Neutrophil (primary cell): ENCODE measurements at regions not wholly inside any gene's neighbourhood (a gene's known extent, or its start where the extent isn't known, plus 50 kb on each side); places are given as distances from the start of the nearest gene placed in this dataset.

Experiments
- H3K27ac ChIP-seq: fragments of 200-600 bp; sonication (generic); 2 replicates; pipeline ENCODE4 v1.5.1; 2016; ENCODE audit warnings: mild to moderate bottlenecking, moderate library complexity
- H3K27me3 ChIP-seq: fragments of 200-600 bp; sonication (generic); 2 replicates; pipeline ENCODE4 v1.6.0; 2016; ENCODE audit warnings: mild to moderate bottlenecking
- H3K36me3 ChIP-seq: fragments of 200-600 bp; sonication (generic); 2 replicates; pipeline ENCODE4 v1.5.1; 2017
- H3K4me1 ChIP-seq, 2 experiments: fragments of 200-600 bp in 1 of 2; sonication (generic) in 1 of 2; 1 replicate in 1 of 2; 2 replicates in 1 of 2; pipeline versions ENCODE4 v1.5.1 to v1.6.1; 2013 to 2016; ENCODE audit warnings: low read depth in 1 of 2, low read length in 1 of 2, mild to moderate bottlenecking in 1 of 2, moderate library complexity in 1 of 2; ENCODE audit not compliant: control insufficient read depth in 1 of 2, insufficient read depth in 1 of 2
- H3K4me3 ChIP-seq, 2 experiments: fragments of 200-600 bp in 1 of 2; sonication (generic) in 1 of 2; 1 replicate in 1 of 2; 2 replicates in 1 of 2; pipeline ENCODE4 v1.5.1; 2013 to 2016; ENCODE audit warnings: low read depth in 1 of 2, low read length in 1 of 2, mild to moderate bottlenecking in 1 of 2, moderate library complexity in 1 of 2
- H3K9me3 ChIP-seq: fragments of 200-600 bp; sonication (generic); 2 replicates; pipeline ENCODE4 v1.5.1; 2016
- CTCF ChIP-seq: fragments of 200-600 bp; sonication (generic); IDR thresholded peaks from 2 replicates; pipeline ENCODE4 v1.5.1; 2016; ENCODE audit warnings: antibody characterized with exemption

- Histone ChIP-seq H3K4me1 (no peaks in the 10 kb centered on the region), H3K36me3 (no peaks in the 10 kb centered on the region), H3K4me3 (no peak overlapping the region), H3K27me3 (peaks cover 22% of the 10 kb centered on the region), H3K9me3 (no peaks in the 10 kb centered on the region), H3K27ac (no peak overlapping the region)
- TF ChIP-seq CTCF = no peak
These were observed 182.9 kb upstream of the SHH start for GRCh38 chr7:155995183-155995612.

DNA sequence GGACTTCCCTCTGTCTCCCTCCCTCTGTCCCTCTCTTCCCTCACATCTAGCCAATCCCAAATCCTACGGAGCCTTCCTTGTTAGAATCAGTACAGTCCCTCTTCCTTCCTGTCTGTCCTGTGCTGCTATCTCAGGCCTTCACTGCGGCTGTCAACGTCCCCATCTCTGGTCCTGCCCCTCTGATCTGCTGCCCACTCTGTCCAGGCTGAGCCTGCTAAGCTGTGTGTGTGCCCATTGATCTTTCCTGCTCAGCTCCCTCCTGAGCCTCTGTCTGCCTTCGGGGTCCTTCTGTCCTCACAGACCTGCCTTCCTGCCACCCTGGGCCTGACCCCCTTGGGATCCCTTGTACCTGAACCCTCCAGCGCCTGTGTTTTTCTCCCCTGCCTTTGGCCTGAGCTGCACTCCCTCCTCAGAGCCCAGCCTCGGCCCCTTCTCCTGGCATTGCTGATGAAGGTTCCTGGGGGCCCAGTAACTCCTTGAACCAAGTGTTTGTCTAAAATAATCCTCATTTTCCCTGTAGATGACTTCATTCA, 182.1 kb upstream of the SHH start:
- peaks cover 22% of the 10 kb centered on the region for H3K27me3 ChIP-seq
- no peaks in the 10 kb centered on the region for H3K9me3 ChIP-seq
- H3K4me3 ChIP-seq = no peak overlapping the region
- H3K27ac ChIP-seq = no peak overlapping the region
- TF ChIP-seq CTCF = no peak
- H3K4me1 ChIP-seq = no peaks in the 10 kb centered on the region
- H3K36me3 ChIP-seq = no peaks in the 10 kb centered on the region

DNA sequence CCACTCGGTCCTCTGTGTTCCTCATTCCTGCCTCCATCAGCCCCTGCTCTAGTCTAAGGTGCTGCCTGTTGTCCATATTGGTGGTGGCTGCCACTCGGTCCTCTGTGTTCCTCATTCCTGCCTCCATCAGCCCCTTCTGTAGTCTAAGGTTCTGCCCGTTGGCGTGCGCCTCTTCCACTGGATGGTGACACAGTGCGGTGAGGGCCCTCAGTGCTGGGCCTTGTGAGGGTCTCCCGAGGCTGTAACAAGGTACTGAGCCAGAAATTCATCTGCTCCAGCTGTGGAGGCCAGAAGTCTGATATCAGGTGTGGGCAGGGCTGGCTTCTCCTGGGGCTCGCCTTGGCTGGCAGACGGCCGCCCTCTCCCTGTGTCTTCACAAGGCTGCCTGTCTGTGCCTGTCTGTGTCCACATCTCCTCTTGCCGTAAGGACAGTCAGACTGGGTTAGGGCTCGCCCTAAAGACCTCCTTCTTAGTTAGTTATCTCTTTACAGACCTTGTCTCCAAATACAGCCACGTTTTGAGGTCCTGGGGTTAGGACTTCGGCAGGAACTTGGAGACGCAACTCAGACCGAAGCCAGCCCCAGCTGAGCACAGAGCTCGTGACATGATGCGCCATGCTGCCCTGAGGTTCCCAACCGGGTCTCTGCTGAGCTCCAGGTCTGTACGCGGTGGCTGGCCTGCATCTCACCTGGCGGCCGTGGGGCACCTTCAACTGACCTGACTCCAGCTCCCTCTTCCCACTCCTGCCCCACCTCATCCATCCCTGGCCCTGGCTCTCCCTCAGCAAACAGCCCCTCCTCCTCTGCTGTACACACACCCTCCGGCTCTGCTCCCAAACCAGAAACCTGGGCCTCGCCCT, 181.4 kb upstream of the SHH start:
- H3K36me3 ChIP-seq = no peaks in the 10 kb centered on the region
- H3K4me1 ChIP-seq = no peaks in the 10 kb centered on the region
- no peak overlapping the region for H3K27ac ChIP-seq
- no peaks in the 10 kb centered on the region for H3K9me3 ChIP-seq
- TF ChIP-seq CTCF = no peak
- no peak overlapping the region for H3K4me3 ChIP-seq
- peaks cover 22% of the 10 kb centered on the region for H3K27me3 ChIP-seq

- no peaks in the 10 kb centered on the region for H3K36me3 ChIP-seq
- no peak overlapping the region for H3K27ac ChIP-seq
- H3K9me3 ChIP-seq = no peaks in the 10 kb centered on the region
- no peak for TF ChIP-seq CTCF
- H3K4me3 ChIP-seq = no peak overlapping the region
- no peaks in the 10 kb centered on the region for H3K4me1 ChIP-seq
- peaks cover 20% of the 10 kb centered on the region for H3K27me3 ChIP-seq
These were observed 180.7 kb upstream of the SHH start for GRCh38 chr7:155992974-155993373.

GRCh38 chr7:155992538-155992937, 180.3 kb upstream of the SHH start:
- peaks cover 16% of the 10 kb centered on the region for H3K27me3 ChIP-seq
- no peaks in the 10 kb centered on the region for H3K36me3 ChIP-seq
- no peak for TF ChIP-seq CTCF
- no peak overlapping the region for H3K27ac ChIP-seq
- no peak overlapping the region for H3K4me3 ChIP-seq
- no peaks in the 10 kb centered on the region for H3K9me3 ChIP-seq
- no peaks in the 10 kb centered on the region for H3K4me1 ChIP-seq
